Neuronal stem cell (in vitro differentiated cells): ENCODE measurements at regions not wholly inside any gene's neighbourhood (a gene's known extent, or its start where the extent isn't known, plus 50 kb on each side); places are given as distances from the start of the nearest gene placed in this dataset.
"Not testable (repeated sequence)": the region's sequence is repeated elsewhere in the genome, so short reads cannot be mapped to it uniquely, and the experiment has no call there.

Experiments
- DNase-seq: peaks from one replicate; pipeline ENCODE4 v3.0.0-alpha.2; 2013; ENCODE audit warnings: low spot score
- H2AFZ ChIP-seq: one replicate; pipeline ENCODE4 v1.6.1; 2013; ENCODE audit warnings: mild to moderate bottlenecking, low read length, inconsistent platforms
- H2AK5ac ChIP-seq: 2 replicates; pipeline ENCODE4 v1.6.1; 2013; ENCODE audit warnings: low read depth, mild to moderate bottlenecking, inconsistent platforms, low read length, moderate library complexity, mixed read lengths
- H2BK120ac ChIP-seq: 2 replicates; pipeline ENCODE4 v1.6.1; 2013; ENCODE audit warnings: low read depth, mild to moderate bottlenecking, inconsistent platforms, low read length, moderate library complexity, mixed read lengths
- H2BK12ac ChIP-seq: one replicate; pipeline ENCODE4 v1.6.1; 2013; ENCODE audit warnings: low read length, inconsistent platforms
- H2BK15ac ChIP-seq: 2 replicates; pipeline ENCODE4 v1.6.1; 2013; ENCODE audit warnings: mild to moderate bottlenecking, low read length, inconsistent platforms, mixed read lengths
- H2BK5ac ChIP-seq: one replicate; pipeline ENCODE4 v1.6.1; 2013; ENCODE audit warnings: inconsistent platforms, mild to moderate bottlenecking, low read length, moderate library complexity
- H3K14ac ChIP-seq: one replicate; pipeline ENCODE4 v1.6.1; 2013; ENCODE audit warnings: low read length, inconsistent platforms
- H3K18ac ChIP-seq: 2 replicates; pipeline ENCODE4 v1.6.1; 2013; ENCODE audit warnings: low read length, inconsistent platforms
- H3K23ac ChIP-seq: 2 replicates; pipeline ENCODE4 v1.6.1; 2013; ENCODE audit warnings: low read depth, mild to moderate bottlenecking, mixed read lengths, low read length, inconsistent platforms; ENCODE audit not compliant: poor library complexity
- H3K27ac ChIP-seq: replicated peaks from 3 replicates; pipeline ENCODE4 v1.5.1; 2013; ENCODE audit warnings: low read length, inconsistent platforms
- H3K27me3 ChIP-seq, 3 experiments: 2 replicates each; pipeline ENCODE4 v1.6.1; 2013; ENCODE audit warnings: low read length in 3 of 3, mild to moderate bottlenecking in 2 of 3, inconsistent platforms in 1 of 3, low read depth in 1 of 3, mixed read lengths in 1 of 3, moderate library complexity in 1 of 3; ENCODE audit not compliant: control insufficient read depth in 3 of 3, insufficient read depth in 3 of 3
- H3K36me3 ChIP-seq, 2 donors: replicated peaks in 1 of 2; 2 replicates each; pipeline ENCODE4 v1.6.1; 2013; ENCODE audit warnings: low read length in 2 of 2; ENCODE audit not compliant: control insufficient read depth in 2 of 2, insufficient read depth in 2 of 2
- H3K4ac ChIP-seq: 2 replicates; pipeline ENCODE4 v1.6.1; 2013; ENCODE audit warnings: inconsistent platforms, mild to moderate bottlenecking, low read length, moderate library complexity
- H3K4me1 ChIP-seq, 2 donors: 1 replicate in 1 of 2; 2 replicates in 1 of 2; pipeline ENCODE4 v1.6.1; 2013; ENCODE audit warnings: low read length in 2 of 2, low read depth in 1 of 2; ENCODE audit not compliant: control insufficient read depth in 2 of 2, insufficient read depth in 1 of 2
- H3K4me2 ChIP-seq: one replicate; pipeline ENCODE4 v1.6.1; 2013; ENCODE audit warnings: mild to moderate bottlenecking, low read length, inconsistent platforms; ENCODE audit not compliant: insufficient read depth, poor library complexity, severe bottlenecking
- H3K4me3 ChIP-seq, 2 donors: 2 replicates each; pipeline ENCODE4 v1.5.1; 2013; ENCODE audit warnings: low read length in 2 of 2, mild to moderate bottlenecking in 2 of 2, inconsistent platforms in 1 of 2, moderate library complexity in 1 of 2
- H3K79me1 ChIP-seq: one replicate; pipeline ENCODE4 v1.6.1; 2013; ENCODE audit warnings: low read depth, mild to moderate bottlenecking, inconsistent platforms, low read length, moderate library complexity
- H3K9ac ChIP-seq: one replicate; pipeline ENCODE4 v1.6.1; 2013; ENCODE audit warnings: mild to moderate bottlenecking, low read depth, low read length, inconsistent platforms; ENCODE audit not compliant: poor library complexity
- H3K9me3 ChIP-seq, 2 donors: replicated peaks in 1 of 2; 2 replicates each; pipeline versions ENCODE3 to v1.6.1; 2013; ENCODE audit warnings: low read length in 2 of 2, mild to moderate bottlenecking in 2 of 2, inconsistent platforms in 1 of 2, low read depth in 1 of 2, mixed read lengths in 1 of 2, moderate library complexity in 1 of 2; ENCODE audit not compliant: control insufficient read depth in 2 of 2, insufficient read depth in 1 of 2
- H4K8ac ChIP-seq: one replicate; pipeline ENCODE4 v1.6.1; 2013; ENCODE audit warnings: low read depth, mild to moderate bottlenecking, inconsistent platforms, low read length, moderate library complexity
- H4K91ac ChIP-seq: one replicate; pipeline ENCODE4 v1.6.1; 2013; ENCODE audit warnings: low read length, low read depth, mild to moderate bottlenecking, inconsistent platforms; ENCODE audit not compliant: poor library complexity
- WGBS, 2 donors: extraction: QIAGEN DNeasy Blood & Tissue Kit; methylation state at CpG; one replicate each; pipeline ENCODE4 v1.1.7; 2013; ENCODE audit warnings: missing lambda C conversion rate in 2 of 2, mixed read lengths in 1 of 2; ENCODE audit not compliant: insufficient read length in 2 of 2, insufficient replicate concordance in 1 of 2; ENCODE audit errors: extremely low coverage in 2 of 2; 5-methylcytosine and 5-hydroxymethylcytosine counted together

DNA sequence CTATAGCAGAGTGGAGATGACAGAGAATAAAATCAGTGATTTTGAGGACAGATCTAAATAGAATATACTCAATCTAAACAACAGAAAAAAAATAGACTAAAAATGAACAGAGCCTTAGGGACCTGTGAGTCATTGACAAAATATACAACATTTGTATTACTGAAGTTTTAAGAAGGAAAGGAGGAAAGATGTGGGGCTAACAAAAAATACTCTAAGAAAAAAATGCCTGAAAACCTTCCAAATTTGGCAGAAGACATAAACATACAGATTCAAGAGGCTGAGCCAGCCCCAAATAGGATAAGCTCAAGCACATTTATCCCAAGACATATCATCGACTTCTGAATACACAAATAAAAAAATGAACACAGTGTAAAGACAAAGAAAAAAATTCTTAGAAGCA is 123.6 kb upstream of the INTU start:
- no peak overlapping the region for H2BK12ac ChIP-seq
- no peaks in the 10 kb centered on the region for H3K79me1 ChIP-seq
- WGBS, 2 donors: no CpG with 5 or more reads among the region's 1 CpG
- no peaks in the 10 kb centered on the region for H3K4me1 ChIP-seq
- no peak overlapping the region for H3K18ac ChIP-seq
- no peak overlapping the region for H3K27ac ChIP-seq
- H2BK120ac ChIP-seq: no peak overlapping the region
- H3K4me2 ChIP-seq: no peak overlapping the region
- no peak overlapping the region for H2AK5ac ChIP-seq
- H2AFZ ChIP-seq: no peak overlapping the region
- no peaks in the 10 kb centered on the region for H3K36me3 ChIP-seq
- no peak overlapping the region for H3K4me3 ChIP-seq
- H4K8ac ChIP-seq: no peak overlapping the region
- H3K4ac ChIP-seq: no peak overlapping the region
- no peak overlapping the region for H3K9ac ChIP-seq
- no peak overlapping the region for H2BK5ac ChIP-seq
- H3K14ac ChIP-seq: no peak overlapping the region
- no peak overlapping the region for H2BK15ac ChIP-seq
- no peaks in the 10 kb centered on the region for H3K27me3 ChIP-seq
- H3K23ac ChIP-seq: no peak overlapping the region
- no peak for DNase-seq
- H3K9me3 ChIP-seq: no peaks in the 10 kb centered on the region
- H4K91ac ChIP-seq: no peak overlapping the region

DNA sequence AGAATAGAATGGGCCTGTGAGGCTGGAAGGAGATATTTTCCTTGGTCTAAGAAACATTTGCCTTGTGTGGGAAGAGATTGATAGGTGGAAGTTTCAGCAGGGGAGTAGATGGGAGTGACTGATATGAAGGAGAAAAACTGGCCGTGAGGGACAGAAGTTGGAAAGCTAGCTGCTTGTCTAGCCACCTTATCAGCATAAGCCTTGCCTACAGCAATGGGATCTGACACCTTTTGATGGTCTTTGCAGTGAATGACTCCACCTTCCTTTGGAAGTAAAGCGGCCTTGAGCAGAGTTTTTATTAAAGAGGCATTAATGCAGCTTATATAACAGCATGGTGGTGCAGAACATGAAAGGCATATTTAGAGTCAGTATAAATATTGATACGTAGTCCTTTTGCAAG is 120.1 kb upstream of the INTU start:
- not testable (repeated sequence) for H2BK12ac ChIP-seq, H2AFZ ChIP-seq, H4K91ac ChIP-seq, H3K27ac ChIP-seq, H2BK120ac ChIP-seq, H3K9ac ChIP-seq, H3K18ac ChIP-seq, H3K4me3 ChIP-seq, H4K8ac ChIP-seq, H3K4ac ChIP-seq, H2BK5ac ChIP-seq, H3K27me3 ChIP-seq, H3K14ac ChIP-seq, H3K9me3 ChIP-seq, H2AK5ac ChIP-seq, H3K23ac ChIP-seq, H2BK15ac ChIP-seq, H3K79me1 ChIP-seq, DNase-seq, H3K4me2 ChIP-seq, H3K4me1 ChIP-seq, H3K36me3 ChIP-seq
- no CpG with 5 or more reads among the region's 3 CpGs for WGBS, 2 donors

DNA sequence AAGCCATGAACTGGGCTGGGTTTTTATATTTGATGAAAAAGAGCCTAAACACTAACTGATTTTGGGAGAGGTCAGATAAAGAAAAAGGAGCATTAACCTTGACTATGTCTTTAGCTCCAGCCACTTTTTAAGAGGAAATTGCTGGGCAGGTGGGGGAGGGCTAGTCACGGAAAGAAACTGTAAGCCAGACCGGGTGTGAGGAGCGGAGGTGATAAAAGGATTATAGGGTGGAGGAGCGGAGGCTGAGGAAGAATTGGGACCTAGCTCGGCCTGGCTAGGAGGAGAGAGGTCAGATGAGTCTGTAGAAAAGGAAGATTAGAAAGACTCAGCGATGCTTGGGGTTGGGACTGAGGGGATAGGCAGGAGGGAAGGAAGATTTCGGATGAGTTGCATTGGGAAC is 117.5 kb upstream of the INTU start:
- not testable (repeated sequence) for H3K4me3 ChIP-seq, H2BK15ac ChIP-seq, H3K27me3 ChIP-seq, H3K36me3 ChIP-seq, H2AK5ac ChIP-seq, H4K91ac ChIP-seq, H2BK12ac ChIP-seq, H2BK5ac ChIP-seq, H3K4ac ChIP-seq, H3K9me3 ChIP-seq, H4K8ac ChIP-seq, H3K9ac ChIP-seq, H3K14ac ChIP-seq, H3K18ac ChIP-seq, H2BK120ac ChIP-seq, DNase-seq, H3K79me1 ChIP-seq, H3K4me1 ChIP-seq, H3K4me2 ChIP-seq, H3K23ac ChIP-seq, H3K27ac ChIP-seq, H2AFZ ChIP-seq
- no CpG with 5 or more reads among the region's 7 CpGs for WGBS, 2 donors

DNA sequence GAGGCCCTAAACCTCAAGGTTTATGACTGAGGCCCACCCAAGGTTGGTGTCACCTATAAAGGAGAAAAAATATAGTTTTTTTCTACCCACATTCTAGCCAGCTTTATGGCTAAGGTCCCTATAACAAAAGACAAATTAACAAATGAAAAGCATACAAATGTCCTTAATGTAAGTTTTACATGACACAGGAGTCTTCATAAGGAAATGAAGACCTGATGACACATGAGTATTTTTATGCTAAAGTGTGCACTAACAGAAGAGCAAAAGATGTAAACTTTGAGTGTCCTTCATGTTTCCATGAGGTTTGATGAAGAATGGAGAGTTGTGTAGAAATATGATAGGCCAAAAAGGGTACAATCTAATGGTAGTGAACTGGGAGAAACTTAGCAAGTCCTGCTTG is 114.7 kb upstream of the INTU start:
- Histone ChIP-seq H2BK12ac (no peak overlapping the region), H2AFZ (no peak overlapping the region), H3K36me3 (no peaks in the 10 kb centered on the region), H3K9ac (no peak overlapping the region), H4K8ac (no peak overlapping the region), H3K4me3 (no peak overlapping the region), H3K27ac (no peak overlapping the region), H2BK120ac (no peak overlapping the region), H2AK5ac (no peak overlapping the region), H2BK15ac (no peak overlapping the region), H3K18ac (no peak overlapping the region), H4K91ac (no peak overlapping the region), H3K4ac (no peak overlapping the region), H2BK5ac (no peak overlapping the region), H3K14ac (no peak overlapping the region), H3K4me1 (no peaks in the 10 kb centered on the region), H3K27me3 (no peaks in the 10 kb centered on the region), H3K4me2 (no peak overlapping the region), H3K9me3 (no peaks in the 10 kb centered on the region), H3K23ac (no peak overlapping the region), H3K79me1 (no peaks in the 10 kb centered on the region)
- DNase-seq: no peak
